Liver (tissue), 7 donors: ENCODE measurements at regions not wholly inside any gene's neighbourhood (a gene's known extent, or its start where the extent isn't known, plus 50 kb on each side); places are given as distances from the start of the nearest gene placed in this dataset.

ENCODE experiments used
- DNase-seq: peaks from one replicate; pipeline ENCODE4 v3.0.0-alpha.2; 2017; ENCODE audit warnings: low spot score
- H3K27ac ChIP-seq, 2 donors: one replicate each; pipeline ENCODE4 v1.7.0; 2013; ENCODE audit warnings: inconsistent platforms in 2 of 2, low read length in 2 of 2, control low read depth in 1 of 2, low read depth in 1 of 2, mild to moderate bottlenecking in 1 of 2
- H3K27me3 ChIP-seq, 4 donors: one replicate each; pipeline versions ENCODE4 v1.6.1 to v1.7.0; 2013; ENCODE audit warnings: low read length in 3 of 4, inconsistent platforms in 1 of 4, mild to moderate bottlenecking in 1 of 4, moderate library complexity in 1 of 4; ENCODE audit not compliant: control insufficient read depth in 4 of 4, insufficient read depth in 4 of 4
- H3K36me3 ChIP-seq, 4 donors: one replicate each; pipeline versions ENCODE4 v1.6.1 to v1.7.0; 2013; ENCODE audit warnings: low read length in 3 of 4, mild to moderate bottlenecking in 3 of 4, low read depth in 1 of 4, moderate library complexity in 1 of 4; ENCODE audit not compliant: control insufficient read depth in 4 of 4, insufficient read depth in 3 of 4
- H3K4me1 ChIP-seq, 4 donors: one replicate each; pipeline versions ENCODE4 v1.6.1 to v1.7.0; 2013; ENCODE audit warnings: low read length in 3 of 4, mild to moderate bottlenecking in 3 of 4, moderate library complexity in 1 of 4; ENCODE audit not compliant: control insufficient read depth in 4 of 4, insufficient read depth in 4 of 4
- H3K4me3 ChIP-seq, 3 donors: one replicate each; pipeline versions ENCODE4 v1.6.1 to v1.7.0; 2013; ENCODE audit warnings: low read length in 3 of 3, control low read depth in 1 of 3, low read depth in 1 of 3, mild to moderate bottlenecking in 1 of 3
- H3K9ac ChIP-seq, 2 donors: one replicate each; pipeline ENCODE4 v1.7.0; 2013; ENCODE audit warnings: low read length in 2 of 2, mild to moderate bottlenecking in 2 of 2, moderate library complexity in 2 of 2, control low read depth in 1 of 2, low read depth in 1 of 2
- H3K9me3 ChIP-seq, 4 donors: one replicate each; pipeline versions ENCODE4 v1.6.1 to v1.7.0; 2013; ENCODE audit warnings: low read length in 3 of 4; ENCODE audit not compliant: control insufficient read depth in 4 of 4
- EGR1 ChIP-seq, 2 donors: IDR thresholded peaks; 2 replicates each; pipeline ENCODE4 v1.6.1; 2016 to 2018; ENCODE audit warnings: antibody characterized with exemption in 2 of 2, low read depth in 2 of 2
- GABPA ChIP-seq, 2 donors: IDR thresholded peaks in 1 of 2; conservative IDR thresholded peaks in 1 of 2; 2 replicates each; pipeline ENCODE4 v1.6.1; 2016; ENCODE audit warnings: antibody characterized with exemption in 2 of 2, mild to moderate bottlenecking in 1 of 2, moderate library complexity in 1 of 2
- JUND ChIP-seq, 2 donors: IDR thresholded peaks; 2 replicates each; pipeline ENCODE4 v1.6.1; 2016; ENCODE audit warnings: antibody characterized with exemption in 2 of 2
- NR2F2 ChIP-seq: IDR thresholded peaks from 2 replicates; pipeline ENCODE4 v1.6.1; 2016; ENCODE audit warnings: antibody characterized with exemption
- RAD21 ChIP-seq, 2 donors: IDR thresholded peaks; 2 replicates each; pipeline ENCODE4 v1.6.1; 2016; ENCODE audit warnings: antibody characterized with exemption in 2 of 2, mild to moderate bottlenecking in 2 of 2
- RXRA ChIP-seq, 2 donors: IDR thresholded peaks; 2 replicates each; pipeline ENCODE4 v1.6.1; 2017 to 2018; ENCODE audit warnings: antibody characterized with exemption in 2 of 2, mild to moderate bottlenecking in 1 of 2
- SP1 ChIP-seq: IDR thresholded peaks from 2 replicates; pipeline ENCODE4 v1.6.1; 2018; ENCODE audit warnings: antibody characterized with exemption, mild to moderate bottlenecking
- WGBS: extraction: QIAGEN DNeasy Blood & Tissue Kit; methylation state at CpG from one replicate; pipeline ENCODE4 v1.1.7; 2013; 5-methylcytosine and 5-hydroxymethylcytosine counted together
- TF ChIP-seq, protein P1 (sequence below): IDR thresholded peaks from 2 replicates; pipeline ENCODE4 v1.6.1; 2016; ENCODE audit warnings: antibody characterized with exemption, mild to moderate bottlenecking
- TF ChIP-seq, protein P2 (sequence below): IDR thresholded peaks from 2 replicates; pipeline ENCODE4 v1.6.1; 2016; ENCODE audit warnings: antibody characterized with exemption
- TF ChIP-seq, protein P3 (sequence below): IDR thresholded peaks from 2 replicates; pipeline ENCODE4 v1.6.1; 2016; ENCODE audit warnings: antibody characterized with exemption
- donor health status: healthy.
- donor health status: healthy.
- donor health status: healthy.
- donor health status: healthy.

DNA sequence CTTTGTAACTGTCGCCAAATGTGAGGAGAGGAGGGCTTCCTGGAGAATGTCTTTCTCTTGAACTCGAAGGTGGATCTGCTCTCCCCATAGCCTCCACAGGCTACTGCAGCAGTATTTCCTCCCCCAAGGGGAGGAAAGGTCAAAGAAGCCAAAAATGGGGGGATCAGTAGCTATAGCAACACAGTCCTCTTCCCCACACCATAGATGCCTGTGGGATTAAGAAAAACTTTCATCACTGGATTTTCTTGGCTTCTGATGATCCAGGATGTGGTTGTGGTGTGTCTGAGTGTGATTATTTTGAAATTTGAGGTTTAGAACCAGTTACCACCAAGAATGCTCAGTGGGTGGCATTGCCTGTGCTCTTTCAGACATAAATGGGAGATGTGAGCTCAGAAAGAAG is 140.1 kb upstream of the SPACA1 start:
- 73% methylated on average over 2 of the region's 2 CpGs for WGBS
- no peaks in the 10 kb centered on the region for H3K4me1 ChIP-seq
- TF ChIP-seq RXRA (IDR thresholded peaks at IDR 0.05): no peak
- TF ChIP-seq, protein P1, sequence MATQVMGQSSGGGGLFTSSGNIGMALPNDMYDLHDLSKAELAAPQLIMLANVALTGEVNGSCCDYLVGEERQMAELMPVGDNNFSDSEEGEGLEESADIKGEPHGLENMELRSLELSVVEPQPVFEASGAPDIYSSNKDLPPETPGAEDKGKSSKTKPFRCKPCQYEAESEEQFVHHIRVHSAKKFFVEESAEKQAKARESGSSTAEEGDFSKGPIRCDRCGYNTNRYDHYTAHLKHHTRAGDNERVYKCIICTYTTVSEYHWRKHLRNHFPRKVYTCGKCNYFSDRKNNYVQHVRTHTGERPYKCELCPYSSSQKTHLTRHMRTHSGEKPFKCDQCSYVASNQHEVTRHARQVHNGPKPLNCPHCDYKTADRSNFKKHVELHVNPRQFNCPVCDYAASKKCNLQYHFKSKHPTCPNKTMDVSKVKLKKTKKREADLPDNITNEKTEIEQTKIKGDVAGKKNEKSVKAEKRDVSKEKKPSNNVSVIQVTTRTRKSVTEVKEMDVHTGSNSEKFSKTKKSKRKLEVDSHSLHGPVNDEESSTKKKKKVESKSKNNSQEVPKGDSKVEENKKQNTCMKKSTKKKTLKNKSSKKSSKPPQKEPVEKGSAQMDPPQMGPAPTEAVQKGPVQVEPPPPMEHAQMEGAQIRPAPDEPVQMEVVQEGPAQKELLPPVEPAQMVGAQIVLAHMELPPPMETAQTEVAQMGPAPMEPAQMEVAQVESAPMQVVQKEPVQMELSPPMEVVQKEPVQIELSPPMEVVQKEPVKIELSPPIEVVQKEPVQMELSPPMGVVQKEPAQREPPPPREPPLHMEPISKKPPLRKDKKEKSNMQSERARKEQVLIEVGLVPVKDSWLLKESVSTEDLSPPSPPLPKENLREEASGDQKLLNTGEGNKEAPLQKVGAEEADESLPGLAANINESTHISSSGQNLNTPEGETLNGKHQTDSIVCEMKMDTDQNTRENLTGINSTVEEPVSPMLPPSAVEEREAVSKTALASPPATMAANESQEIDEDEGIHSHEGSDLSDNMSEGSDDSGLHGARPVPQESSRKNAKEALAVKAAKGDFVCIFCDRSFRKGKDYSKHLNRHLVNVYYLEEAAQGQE: no peak
- TF ChIP-seq, protein P2, sequence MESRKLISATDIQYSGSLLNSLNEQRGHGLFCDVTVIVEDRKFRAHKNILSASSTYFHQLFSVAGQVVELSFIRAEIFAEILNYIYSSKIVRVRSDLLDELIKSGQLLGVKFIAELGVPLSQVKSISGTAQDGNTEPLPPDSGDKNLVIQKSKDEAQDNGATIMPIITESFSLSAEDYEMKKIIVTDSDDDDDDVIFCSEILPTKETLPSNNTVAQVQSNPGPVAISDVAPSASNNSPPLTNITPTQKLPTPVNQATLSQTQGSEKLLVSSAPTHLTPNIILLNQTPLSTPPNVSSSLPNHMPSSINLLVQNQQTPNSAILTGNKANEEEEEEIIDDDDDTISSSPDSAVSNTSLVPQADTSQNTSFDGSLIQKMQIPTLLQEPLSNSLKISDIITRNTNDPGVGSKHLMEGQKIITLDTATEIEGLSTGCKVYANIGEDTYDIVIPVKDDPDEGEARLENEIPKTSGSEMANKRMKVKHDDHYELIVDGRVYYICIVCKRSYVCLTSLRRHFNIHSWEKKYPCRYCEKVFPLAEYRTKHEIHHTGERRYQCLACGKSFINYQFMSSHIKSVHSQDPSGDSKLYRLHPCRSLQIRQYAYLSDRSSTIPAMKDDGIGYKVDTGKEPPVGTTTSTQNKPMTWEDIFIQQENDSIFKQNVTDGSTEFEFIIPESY: no peak
- no peak for TF ChIP-seq EGR1 (IDR thresholded peaks at IDR 0.05; ENCODE audit: low read depth in 2 of 2)
- no peak for TF ChIP-seq JUND (IDR thresholded peaks at IDR 0.05)
- TF ChIP-seq, protein P3, sequence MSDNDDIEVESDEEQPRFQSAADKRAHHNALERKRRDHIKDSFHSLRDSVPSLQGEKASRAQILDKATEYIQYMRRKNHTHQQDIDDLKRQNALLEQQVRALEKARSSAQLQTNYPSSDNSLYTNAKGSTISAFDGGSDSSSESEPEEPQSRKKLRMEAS: no peak
- TF ChIP-seq NR2F2: no peak
- H3K4me3 ChIP-seq: no peak overlapping the region
- no peak overlapping the region for H3K9ac ChIP-seq
- DNase-seq: no peak
- H3K9me3 ChIP-seq: no peaks in the 10 kb centered on the region
- H3K27me3 ChIP-seq: no peaks in the 10 kb centered on the region
- no peak overlapping the region for H3K27ac ChIP-seq
- no peaks in the 10 kb centered on the region for H3K36me3 ChIP-seq

DNA sequence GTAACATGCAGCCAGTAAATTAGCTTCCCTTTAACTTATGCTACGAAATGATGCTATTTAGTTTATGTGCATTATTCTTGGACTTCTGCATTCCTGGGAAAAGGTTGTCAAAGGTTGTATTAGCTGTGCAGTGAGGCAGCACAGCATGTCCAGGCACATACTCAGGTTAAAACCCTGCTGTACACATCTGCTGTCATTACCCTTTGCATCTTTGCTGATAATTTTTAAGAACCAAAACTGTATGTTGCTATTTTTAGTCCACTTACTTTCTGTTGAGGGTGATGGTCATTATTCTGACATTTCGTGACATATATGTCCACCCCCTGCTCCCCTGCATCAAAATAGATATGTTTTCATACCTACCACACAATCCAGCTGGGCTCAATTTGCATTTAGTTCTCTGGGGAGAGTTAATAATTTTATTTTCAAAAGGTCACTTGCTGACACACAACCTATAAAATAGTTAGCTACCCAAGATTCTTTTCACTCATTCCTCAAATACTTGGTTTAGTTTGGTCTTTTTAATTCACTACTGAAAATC is 142.5 kb upstream of the SPACA1 start:
- Histone ChIP-seq H3K4me1 (peaks cover 0 to 2% (median under 1%) of the 10 kb centered on the region in 4 donors), H3K9me3 (no peaks in the 10 kb centered on the region), H3K27me3 (no peaks in the 10 kb centered on the region), H3K9ac (no peak overlapping the region), H3K4me3 (no peak overlapping the region), H3K36me3 (no peaks in the 10 kb centered on the region), H3K27ac (no peak overlapping the region)
- TF ChIP-seq SP1: no peak
- no peak for TF ChIP-seq JUND (IDR thresholded peaks at IDR 0.05)
- TF ChIP-seq, protein P1: no peak
- TF ChIP-seq RAD21 (IDR thresholded peaks at IDR 0.05): no peak
- TF ChIP-seq GABPA (IDR thresholded peaks at IDR 0.05 in 1 of 2, conservative IDR thresholded peaks at IDR 0.05 in 1 of 2): no peak
- 94% methylated on average over 2 of the region's 2 CpGs for WGBS
- DNase-seq: no peak
